Stimulated activated naive CD8-positive, alpha-beta T cell treated with anti-CD3 and anti-CD28 coated beads, Interleukin-15, Interleukin-2, amounts not matched to agents 100 ng/mL and 50 ng/mL, for 24 hours (primary cell): ENCODE measurements at regions not wholly inside any gene's neighbourhood (a gene's known extent, or its start where the extent isn't known, plus 50 kb on each side); places are given as distances from the start of the nearest gene placed in this dataset.
"Not testable (repeated sequence)": the region's sequence is repeated elsewhere in the genome, so short reads cannot be mapped to it uniquely, and the experiment has no call there.

Experiments used
- H3K27ac Mint-ChIP-seq: one replicate; pipeline ENCODE4 v1.8.0; 2021; ENCODE audit warnings: mild to moderate bottlenecking, mixed read lengths
- H3K27me3 Mint-ChIP-seq: one replicate; pipeline ENCODE4 v1.8.0; 2021; ENCODE audit warnings: mixed read lengths
- H3K36me3 Mint-ChIP-seq: one replicate; pipeline ENCODE4 v1.8.0; 2021; ENCODE audit warnings: low read depth, mixed read lengths
- H3K4me1 Mint-ChIP-seq: one replicate; pipeline ENCODE4 v1.8.0; 2021; ENCODE audit warnings: low read depth, mixed read lengths
- H3K4me3 Mint-ChIP-seq: one replicate; pipeline ENCODE4 v1.8.0; 2021; ENCODE audit warnings: mild to moderate bottlenecking, mixed read lengths
- H3K9me3 Mint-ChIP-seq: one replicate; pipeline ENCODE4 v1.8.0; 2021; ENCODE audit warnings: mixed read lengths

DNA sequence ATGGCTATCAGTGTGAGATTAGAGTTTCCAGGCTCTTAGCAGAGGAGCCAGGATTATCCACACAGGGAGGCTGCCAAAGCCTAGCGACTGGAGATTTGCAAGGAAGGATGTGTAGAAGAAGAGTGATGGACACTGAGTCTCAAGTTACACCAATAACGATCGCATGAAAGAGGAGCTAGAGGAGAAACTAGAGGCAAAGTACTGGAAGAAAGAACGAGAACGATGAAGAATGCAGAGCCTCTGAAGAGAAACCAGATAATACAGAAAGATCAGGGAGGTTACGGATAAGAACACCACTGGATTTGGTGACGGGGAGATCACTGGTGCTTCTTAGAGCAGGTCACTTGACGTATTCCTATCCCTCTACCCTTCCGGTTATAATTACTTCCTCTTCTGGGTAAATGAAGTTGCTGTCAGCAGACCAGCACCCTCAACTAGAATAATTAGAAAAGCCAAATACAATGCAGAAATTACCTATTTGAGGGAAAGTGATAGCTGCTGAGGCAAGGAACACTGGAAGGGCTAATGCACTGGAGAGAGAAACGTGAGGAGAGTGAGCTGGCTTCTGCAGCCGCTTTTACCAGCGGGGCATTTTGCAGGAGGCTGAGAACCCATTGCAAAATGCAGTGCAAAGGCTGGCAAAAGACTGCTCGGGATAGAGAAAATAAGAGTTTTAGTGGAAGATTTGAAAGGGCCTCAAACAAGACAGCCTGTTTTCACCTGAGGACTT is 93.1 kb upstream of the HIF1A start:
- Mint-ChIP-seq H3K4me1 (peaks cover 42% of the 10 kb centered on the region), H3K9me3 (no peaks in the 10 kb centered on the region), H3K4me3 (no peak overlapping the region), H3K27ac (no peak overlapping the region), H3K36me3 (no peaks in the 10 kb centered on the region), H3K27me3 (no peaks in the 10 kb centered on the region)

GRCh38 chr14:61602733-61603077 is 92.6 kb upstream of the HIF1A start:
- no peaks in the 10 kb centered on the region for H3K27me3 Mint-ChIP-seq
- no peak overlapping the region for H3K27ac Mint-ChIP-seq
- H3K4me1 Mint-ChIP-seq = peaks cover 39% of the 10 kb centered on the region
- H3K4me3 Mint-ChIP-seq = no peak overlapping the region
- H3K9me3 Mint-ChIP-seq = no peaks in the 10 kb centered on the region
- no peaks in the 10 kb centered on the region for H3K36me3 Mint-ChIP-seq

- Mint-ChIP-seq H3K36me3 (no peaks in the 10 kb centered on the region), H3K27me3 (no peaks in the 10 kb centered on the region), H3K9me3 (no peaks in the 10 kb centered on the region), H3K4me3 (no peak overlapping the region), H3K27ac (no peak overlapping the region), H3K4me1 (peaks cover 29% of the 10 kb centered on the region)
Observed at GRCh38 chr14:61603736-61604135, 91.6 kb upstream of the HIF1A start.

- no peaks in the 10 kb centered on the region for H3K9me3 Mint-ChIP-seq
- no peaks in the 10 kb centered on the region for H3K36me3 Mint-ChIP-seq
- no peaks in the 10 kb centered on the region for H3K27me3 Mint-ChIP-seq
- H3K4me3 Mint-ChIP-seq = no peak overlapping the region
- peak overlapping the region; percentile 28 for H3K27ac Mint-ChIP-seq
- peaks cover 14% of the 10 kb centered on the region for H3K4me1 Mint-ChIP-seq
Observed at GRCh38 chr14:61607570-61608244, 87.6 kb upstream of the HIF1A start.

DNA sequence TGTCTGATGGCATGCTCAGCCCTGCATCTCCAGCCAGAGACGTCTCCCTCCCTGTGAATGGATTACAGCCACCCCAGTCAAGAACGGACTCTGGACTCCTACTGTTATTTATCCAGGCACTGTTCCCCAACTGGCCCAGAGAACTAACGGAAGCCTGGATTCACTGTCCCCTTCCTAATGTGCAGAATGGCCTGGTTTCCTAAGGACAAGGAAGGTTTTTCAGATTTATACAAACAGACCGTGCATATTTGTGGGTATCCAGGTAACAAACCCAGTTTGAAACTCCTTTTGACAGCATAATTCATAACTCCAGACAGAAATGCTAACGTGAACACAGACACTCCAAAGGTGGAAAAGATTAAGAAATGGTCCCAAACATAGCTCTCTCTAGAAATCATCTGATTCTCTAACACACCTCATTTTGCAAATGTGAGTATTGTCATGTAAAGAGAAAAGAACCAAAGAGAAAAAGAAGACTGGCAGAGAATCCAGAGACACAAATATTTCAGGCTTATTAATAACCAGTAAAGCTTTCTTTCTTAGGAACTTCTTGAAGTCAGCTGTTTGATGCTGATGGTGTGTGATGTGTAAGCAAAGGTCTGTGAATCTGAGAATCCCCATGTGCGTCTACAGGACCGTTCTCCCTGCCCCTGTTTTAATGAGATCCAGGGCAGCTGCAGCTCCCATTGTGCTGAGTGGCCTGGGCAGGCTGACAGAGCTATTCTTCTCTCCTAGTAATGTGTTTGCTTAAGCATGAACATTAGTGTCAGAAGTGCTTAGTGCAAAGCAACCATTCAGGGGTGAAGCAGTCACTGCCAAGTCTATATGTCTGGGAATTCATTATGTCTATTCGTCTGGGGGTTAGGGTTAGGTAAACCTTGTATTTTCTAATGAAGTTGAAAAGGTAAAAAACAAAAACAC is 86.8 kb upstream of the HIF1A start:
- Mint-ChIP-seq H3K27me3 (no peaks in the 10 kb centered on the region), H3K4me3 (no peak overlapping the region), H3K36me3 (no peaks in the 10 kb centered on the region), H3K4me1 (peaks cover 14% of the 10 kb centered on the region), H3K27ac (no peak overlapping the region), H3K9me3 (no peaks in the 10 kb centered on the region)

DNA sequence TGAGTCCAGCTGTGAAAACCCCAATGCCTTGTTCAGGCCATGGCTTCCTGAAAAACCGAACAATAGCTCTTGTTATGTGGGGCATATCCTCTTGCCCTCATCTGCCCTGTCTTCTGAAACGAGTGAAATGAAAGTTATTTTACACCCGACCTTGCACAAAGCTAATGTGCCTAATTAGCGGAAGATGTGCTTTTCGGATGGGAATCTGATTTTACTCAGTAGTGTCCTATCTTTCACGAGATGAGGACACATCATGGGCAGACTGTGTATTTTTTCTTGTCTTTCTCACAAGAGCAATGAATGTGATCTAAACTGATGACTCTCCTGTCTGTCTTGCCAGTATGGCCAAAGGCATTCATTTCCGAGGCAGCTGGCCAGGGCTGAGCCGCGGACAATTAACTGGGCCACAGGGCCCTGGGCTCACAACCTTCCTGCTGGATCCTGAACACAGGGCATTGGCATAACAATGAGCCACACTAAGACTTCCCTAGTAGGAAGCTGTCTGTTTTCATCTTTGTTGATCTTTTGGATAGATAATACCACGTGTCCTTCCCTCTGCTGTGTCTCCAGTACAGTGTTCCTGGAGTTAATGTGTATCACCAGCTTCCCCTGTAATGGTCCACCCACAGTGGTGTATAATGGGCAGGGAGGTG is 86.0 kb upstream of the HIF1A start:
- Mint-ChIP-seq H3K36me3 (no peaks in the 10 kb centered on the region), H3K27ac (no peak overlapping the region), H3K4me1 (peaks cover 14% of the 10 kb centered on the region), H3K27me3 (no peaks in the 10 kb centered on the region), H3K4me3 (no peak overlapping the region), H3K9me3 (no peaks in the 10 kb centered on the region)

GRCh38 chr14:61609884-61610283 is 85.4 kb upstream of the HIF1A start:
- H3K36me3 Mint-ChIP-seq = no peaks in the 10 kb centered on the region
- no peak overlapping the region for H3K27ac Mint-ChIP-seq
- H3K27me3 Mint-ChIP-seq = no peaks in the 10 kb centered on the region
- no peaks in the 10 kb centered on the region for H3K9me3 Mint-ChIP-seq
- H3K4me1 Mint-ChIP-seq = peaks cover 14% of the 10 kb centered on the region
- H3K4me3 Mint-ChIP-seq = no peak overlapping the region

GRCh38 chr14:61610900-61611299 is 84.4 kb upstream of the HIF1A start:
- Mint-ChIP-seq H3K27me3 (no peaks in the 10 kb centered on the region), H3K27ac (no peak overlapping the region), H3K4me3 (no peak overlapping the region), H3K9me3 (no peaks in the 10 kb centered on the region), H3K4me1 (peaks cover 19% of the 10 kb centered on the region), H3K36me3 (no peaks in the 10 kb centered on the region)

DNA sequence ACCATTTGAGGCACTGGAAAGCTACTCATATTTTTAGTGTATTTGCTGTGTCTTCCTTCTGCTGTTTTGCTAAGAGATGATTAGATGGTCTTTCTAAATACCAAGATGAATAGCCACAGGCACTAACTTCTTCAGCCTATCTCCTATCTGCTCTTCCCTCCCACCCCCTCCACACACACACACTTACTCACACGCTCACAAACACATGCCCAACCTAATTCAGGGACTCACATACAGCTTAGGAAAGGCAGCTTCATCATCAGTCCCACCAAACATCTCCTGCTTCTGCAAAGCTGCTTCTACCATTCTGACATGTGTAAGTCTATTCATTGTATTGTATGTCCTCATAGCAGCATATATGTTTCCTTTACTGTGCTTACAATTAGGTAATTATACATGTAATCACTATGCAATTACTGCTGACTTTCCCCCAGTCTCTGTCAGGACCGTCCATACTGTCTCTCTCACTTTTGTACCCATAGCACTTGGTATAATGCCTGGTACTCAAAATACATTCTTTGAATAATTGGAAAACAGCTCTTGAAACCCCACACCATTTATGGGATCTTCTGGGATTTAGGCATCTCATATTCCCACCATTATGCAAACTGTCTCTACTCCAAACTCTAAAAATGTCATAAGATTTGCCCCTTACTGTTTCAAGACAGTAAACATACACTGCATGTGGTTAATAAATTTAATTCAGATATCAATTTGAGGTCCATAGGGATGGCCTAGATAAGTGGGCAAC is 83.3 kb upstream of the HIF1A start:
- H3K27me3 Mint-ChIP-seq = no peaks in the 10 kb centered on the region
- no peak overlapping the region for H3K27ac Mint-ChIP-seq
- no peak overlapping the region for H3K4me3 Mint-ChIP-seq
- peaks cover 23% of the 10 kb centered on the region for H3K4me1 Mint-ChIP-seq
- H3K9me3 Mint-ChIP-seq = no peaks in the 10 kb centered on the region
- H3K36me3 Mint-ChIP-seq = no peaks in the 10 kb centered on the region

DNA sequence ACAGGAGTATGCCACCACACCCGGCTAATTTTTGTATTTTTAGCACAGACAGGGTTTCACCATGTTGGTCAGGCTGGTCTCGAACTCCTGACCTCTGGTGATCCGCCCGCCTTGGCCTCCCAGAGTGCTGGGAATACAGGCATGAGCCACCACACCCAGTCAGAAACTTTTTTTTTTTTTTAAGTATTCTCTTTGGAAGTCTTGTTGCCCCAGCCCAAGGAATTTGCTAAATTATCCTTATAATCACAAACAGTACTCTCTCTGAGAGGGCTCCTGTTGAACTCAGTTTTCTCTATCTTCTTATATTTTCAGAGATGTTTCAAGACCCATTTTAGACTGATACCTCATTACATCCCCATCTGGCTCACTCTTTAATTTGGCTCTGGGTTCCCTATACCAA is 82.3 kb upstream of the HIF1A start:
- H3K9me3 Mint-ChIP-seq, H3K4me3 Mint-ChIP-seq, H3K27ac Mint-ChIP-seq, H3K36me3 Mint-ChIP-seq, H3K27me3 Mint-ChIP-seq: not testable (repeated sequence)
- peaks cover 25% of the 10 kb centered on the region for H3K4me1 Mint-ChIP-seq

DNA sequence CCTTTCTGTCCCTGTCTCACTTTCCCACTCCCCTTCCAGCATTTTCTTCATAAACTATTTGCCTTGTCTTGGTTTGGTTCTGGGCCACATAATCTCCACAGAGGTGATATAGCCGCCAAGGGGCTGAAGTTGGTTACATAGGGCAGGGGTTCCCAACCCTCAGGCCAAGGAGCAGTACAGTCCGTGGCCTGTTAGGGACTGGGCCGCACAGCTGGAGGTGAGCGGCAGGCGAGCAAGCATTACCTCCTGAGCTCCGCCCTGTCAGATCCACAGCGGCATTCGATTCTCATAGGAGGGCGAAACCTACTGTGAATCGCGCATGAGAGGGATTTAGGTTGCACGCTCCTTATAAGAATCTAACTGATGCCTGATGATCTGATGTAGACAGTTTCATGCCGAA is 80.6 kb upstream of the HIF1A start:
- H3K36me3 Mint-ChIP-seq = no peaks in the 10 kb centered on the region
- H3K4me3 Mint-ChIP-seq = no peak overlapping the region
- no peak overlapping the region for H3K27ac Mint-ChIP-seq
- no peaks in the 10 kb centered on the region for H3K9me3 Mint-ChIP-seq
- no peaks in the 10 kb centered on the region for H3K27me3 Mint-ChIP-seq
- peaks cover 37% of the 10 kb centered on the region for H3K4me1 Mint-ChIP-seq

DNA sequence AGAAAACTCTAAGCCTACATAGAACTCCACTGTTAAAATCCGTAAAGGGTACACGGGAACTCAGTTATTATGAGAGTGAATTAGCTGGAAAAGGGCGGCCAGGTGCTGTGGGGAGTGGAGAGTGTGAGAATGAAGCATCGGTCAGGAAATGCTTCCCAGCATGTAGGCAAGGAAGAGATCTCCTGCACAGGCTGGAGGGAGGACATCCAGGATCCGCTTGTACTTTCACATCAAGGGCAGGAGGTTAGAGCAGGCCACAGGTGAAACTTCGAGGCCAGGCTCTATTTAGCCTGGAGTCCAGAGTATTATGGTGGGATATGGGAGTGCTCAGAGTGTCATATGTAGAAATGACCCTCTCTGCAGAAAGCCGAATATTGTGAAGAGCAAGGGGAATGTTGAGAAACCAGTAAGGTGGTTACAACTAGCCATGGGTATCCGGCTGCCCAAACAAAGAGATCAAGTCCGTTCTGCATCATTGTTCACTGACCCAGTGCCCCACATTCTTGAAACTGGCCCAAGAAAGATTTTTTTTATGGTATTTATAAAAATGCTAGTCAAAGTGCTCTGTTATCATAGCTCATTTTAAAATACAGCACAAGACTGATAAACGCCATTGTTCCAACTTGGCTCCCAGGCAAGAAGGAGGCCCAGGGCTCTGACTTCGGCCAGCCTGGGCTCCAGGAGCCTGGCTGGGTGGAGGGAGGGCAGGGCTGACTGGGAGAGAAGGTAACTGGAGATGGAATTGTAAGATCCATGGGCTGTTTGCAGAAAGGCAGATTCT is 79.4 kb upstream of the HIF1A start:
- no peaks in the 10 kb centered on the region for H3K36me3 Mint-ChIP-seq
- H3K27me3 Mint-ChIP-seq = no peaks in the 10 kb centered on the region
- peaks cover 50% of the 10 kb centered on the region for H3K4me1 Mint-ChIP-seq
- H3K27ac Mint-ChIP-seq = no peak overlapping the region
- no peaks in the 10 kb centered on the region for H3K9me3 Mint-ChIP-seq
- H3K4me3 Mint-ChIP-seq = no peak overlapping the region

- Mint-ChIP-seq H3K9me3 (peaks cover 2% of the 10 kb centered on the region), H3K4me3 (no peak overlapping the region), H3K27ac (no peak overlapping the region), H3K4me1 (peaks cover 57% of the 10 kb centered on the region), H3K27me3 (no peaks in the 10 kb centered on the region), H3K36me3 (no peaks in the 10 kb centered on the region)
Observed at GRCh38 chr14:61616524-61617185, 78.7 kb upstream of the HIF1A start.
